ENCODE measurements at regions not wholly inside any gene's neighbourhood (a gene's known extent, or its start where the extent isn't known, plus 50 kb on each side); places are given as distances from the start of the nearest gene placed in this dataset.

- ChIA-PET CTCF (no interaction called here), POLR2A (no interaction called here)
- no peak overlapping the region for H2AFZ ChIP-seq (ENCODE audit: low read depth)
- no peaks in the 10 kb centered on the region for H3F3A ChIP-seq (replicated peaks; ENCODE audit: insufficient read depth)
- H3K9me3 ChIP-seq = no peaks in the 10 kb centered on the region
- no peak overlapping the region for H3K4me2 ChIP-seq
- no peak overlapping the region for H3K9ac ChIP-seq
- H3K36me3 ChIP-seq (replicated peaks in 1 of 2; ENCODE audit: control insufficient read depth in 1 of 2, insufficient read depth in 2 of 2, low read length in 1 of 2) = no peaks in the 10 kb centered on the region
- H4K20me1 ChIP-seq (ENCODE audit: insufficient read depth) = no peaks in the 10 kb centered on the region
- no peak for DNase-seq
- H3K9me2 ChIP-seq = no peaks in the 10 kb centered on the region
- no peaks in the 10 kb centered on the region for H3K79me2 ChIP-seq (ENCODE audit: insufficient read depth)
- WGBS (ENCODE audit: low lambda C conversion rate) = 13% methylated on average over 2 of the region's 3 CpGs
- H3K4me3 ChIP-seq (ENCODE audit: low read depth in 2 of 2, low read length in 1 of 2) = no peak overlapping the region
- TF ChIP-seq FOXM1 (IDR thresholded peaks at IDR 0.05; ENCODE audit: low read depth) = no peak
- H3K27ac ChIP-seq (ENCODE audit: low read depth in 2 of 2, low read length in 1 of 2) = no peak overlapping the region
- no peaks in the 10 kb centered on the region for H3K27me3 ChIP-seq (ENCODE audit: insufficient read depth)
- no peaks in the 10 kb centered on the region for H3K4me1 ChIP-seq (ENCODE audit: control insufficient read depth in 1 of 2, insufficient read depth in 2 of 2, low read depth in 1 of 2, low read length in 1 of 2)
These were observed 372.1 kb upstream of the CCDC196 start for GRCh38 chr14:66114071-66114470.

- ChIA-PET CTCF (no interaction called here), POLR2A (no interaction called here)
- Histone ChIP-seq H3K27ac (ENCODE audit: low read depth in 2 of 2, low read length in 1 of 2) (no peak overlapping the region), H3K9me2 (no peaks in the 10 kb centered on the region), H3K27me3 (ENCODE audit: insufficient read depth) (no peaks in the 10 kb centered on the region), H3K4me3 (ENCODE audit: low read depth in 2 of 2, low read length in 1 of 2) (no peak overlapping the region), H2AFZ (ENCODE audit: low read depth) (no peak overlapping the region), H4K20me1 (ENCODE audit: insufficient read depth) (no peaks in the 10 kb centered on the region), H3K9ac (no peak overlapping the region), H3K9me3 (no peaks in the 10 kb centered on the region), H3K79me2 (ENCODE audit: insufficient read depth) (no peaks in the 10 kb centered on the region), H3K36me3 (replicated peaks in 1 of 2; ENCODE audit: control insufficient read depth in 1 of 2, insufficient read depth in 2 of 2, low read length in 1 of 2) (no peaks in the 10 kb centered on the region), H3F3A (replicated peaks; ENCODE audit: insufficient read depth) (no peaks in the 10 kb centered on the region), H3K4me2 (no peak overlapping the region), H3K4me1 (ENCODE audit: control insufficient read depth in 1 of 2, insufficient read depth in 2 of 2, low read depth in 1 of 2, low read length in 1 of 2) (no peaks in the 10 kb centered on the region; a peak in 1 of 4 replicates)
- no peak for TF ChIP-seq EP300 (IDR thresholded peaks at IDR 0.05; ENCODE audit: borderline replicate concordance in 1 of 2, low read depth in 1 of 2, low read length in 1 of 2)
- no peak for TF ChIP-seq MAX (IDR thresholded peaks at IDR 0.05; ENCODE audit: low read depth)
- TF ChIP-seq CHD2 (IDR thresholded peaks at IDR 0.05; ENCODE audit: low read length, partially characterized antibody) = no peak
- no peak for TF ChIP-seq TAF1 (IDR thresholded peaks at IDR 0.05; ENCODE audit: borderline replicate concordance, low read depth, low read length)
- no peak for TF ChIP-seq GATA2 (CRISPR knock-in tag; IDR thresholded peaks at IDR 0.05)
- no peak for TF ChIP-seq SMC3 (IDR thresholded peaks at IDR 0.05; ENCODE audit: low read depth, low read length)
- TF ChIP-seq, protein P1, sequence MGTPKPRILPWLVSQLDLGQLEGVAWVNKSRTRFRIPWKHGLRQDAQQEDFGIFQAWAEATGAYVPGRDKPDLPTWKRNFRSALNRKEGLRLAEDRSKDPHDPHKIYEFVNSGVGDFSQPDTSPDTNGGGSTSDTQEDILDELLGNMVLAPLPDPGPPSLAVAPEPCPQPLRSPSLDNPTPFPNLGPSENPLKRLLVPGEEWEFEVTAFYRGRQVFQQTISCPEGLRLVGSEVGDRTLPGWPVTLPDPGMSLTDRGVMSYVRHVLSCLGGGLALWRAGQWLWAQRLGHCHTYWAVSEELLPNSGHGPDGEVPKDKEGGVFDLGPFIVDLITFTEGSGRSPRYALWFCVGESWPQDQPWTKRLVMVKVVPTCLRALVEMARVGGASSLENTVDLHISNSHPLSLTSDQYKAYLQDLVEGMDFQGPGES (IDR thresholded peaks at IDR 0.05; ENCODE audit: low read depth, low read length) = no peak
- TF ChIP-seq FOXJ3 (CRISPR knock-in tag; IDR thresholded peaks at IDR 0.05) = no peak
- no peak for TF ChIP-seq TEAD4 (IDR thresholded peaks at IDR 0.05; ENCODE audit: borderline replicate concordance, insufficient read depth)
- TF ChIP-seq RCOR1 (IDR thresholded peaks at IDR 0.05; ENCODE audit: low read length) = no peak
- TF ChIP-seq MEF2A (IDR thresholded peaks at IDR 0.05; ENCODE audit: borderline replicate concordance, low read depth) = no peak
- no peak for TF ChIP-seq SIN3A (IDR thresholded peaks at IDR 0.05; ENCODE audit: borderline replicate concordance, low read depth, low read length)
- no peak for TF ChIP-seq GABPA (IDR thresholded peaks at IDR 0.05; ENCODE audit: low read depth)
- TF ChIP-seq MXI1 (IDR thresholded peaks at IDR 0.05; ENCODE audit: low read depth, low read length) = no peak
- no peak for TF ChIP-seq POLR2AphosphoS5 (IDR thresholded peaks at IDR 0.05; ENCODE audit: low read depth, low read length)
- TF ChIP-seq USF2 (IDR thresholded peaks at IDR 0.05; ENCODE audit: borderline replicate concordance, low read depth, low read length) = no peak
- TF ChIP-seq ZBTB33 (IDR thresholded peaks at IDR 0.05; ENCODE audit: borderline replicate concordance, low read depth) = no peak
- TF ChIP-seq TCF12 (IDR thresholded peaks at IDR 0.05) = no peak
- DNase-seq = no peak
- WGBS (ENCODE audit: low lambda C conversion rate) = 55% methylated on average over 8 of the region's 8 CpGs
These were observed 370.2 kb upstream of the CCDC196 start for GRCh38 chr14:66115740-66116502.

Measured in SK-N-SH (cell line).